GM23338 (cell line): ENCODE measurements at regions not wholly inside any gene's neighbourhood (a gene's known extent, or its start where the extent isn't known, plus 50 kb on each side); places are given as distances from the start of the nearest gene placed in this dataset.

ENCODE experiments used
- ATAC-seq: fragments of 200-7000 bp; cut with Tn5 transposase; 3 replicates; pipeline ENCODE4 v1.9.1; 2020
- DNase-seq: peaks from one replicate; pipeline ENCODE4 v3.0.0-alpha.2; 2015; ENCODE audit warnings: low spot score
- H2AFZ ChIP-seq: fragments of 200-600 bp; sonication (generic); 2 replicates; pipeline ENCODE4 v1.8.0; 2016; ENCODE audit warnings: antibody characterized with exemption, mild to moderate bottlenecking, moderate library complexity
- H3F3A ChIP-seq: fragments of 200-600 bp; sonication (generic); replicated peaks from 2 replicates; pipeline ENCODE4 v1.8.0; 2017; ENCODE audit warnings: antibody characterized with exemption, mixed run types, low read depth
- H3K27ac ChIP-seq: fragments of 200-600 bp; sonication (generic); 2 replicates; pipeline ENCODE4 v1.6.1; 2016; ENCODE audit warnings: low read depth
- H3K27me3 ChIP-seq: fragments of 200-600 bp; sonication (generic); 2 replicates; pipeline ENCODE4 v1.8.0; 2016; ENCODE audit warnings: mild to moderate bottlenecking, mixed run types, moderate library complexity; ENCODE audit not compliant: insufficient read depth
- H3K36me3 ChIP-seq: fragments of 200-600 bp; sonication (generic); 2 replicates; pipeline ENCODE4 v1.8.0; 2016; ENCODE audit warnings: mild to moderate bottlenecking; ENCODE audit not compliant: insufficient read depth
- H3K4me1 ChIP-seq: fragments of 200-600 bp; sonication (generic); 2 replicates; pipeline ENCODE4 v1.8.0; 2016; ENCODE audit warnings: mild to moderate bottlenecking, moderate library complexity; ENCODE audit not compliant: insufficient read depth
- H3K4me2 ChIP-seq: fragments of 200-600 bp; sonication (generic); 2 replicates; pipeline ENCODE4 v1.7.1; 2017; ENCODE audit warnings: mixed run types
- H3K4me3 ChIP-seq: fragments of 200-600 bp; sonication (generic); 2 replicates; pipeline ENCODE4 v1.6.1; 2016; ENCODE audit warnings: mixed run types
- H3K79me2 ChIP-seq: fragments of 200-600 bp; sonication (generic); replicated peaks from 2 replicates; pipeline ENCODE4 v1.8.0; 2017; ENCODE audit warnings: mild to moderate bottlenecking; ENCODE audit not compliant: insufficient read depth
- H3K9me2 ChIP-seq: fragments of 200-600 bp; sonication (generic); 2 replicates; pipeline ENCODE4 v1.8.0; 2017; ENCODE audit not compliant: insufficient read depth
- H4K20me1 ChIP-seq: fragments of 200-600 bp; sonication (generic); replicated peaks from 2 replicates; pipeline ENCODE4 v1.8.0; 2017; ENCODE audit warnings: mild to moderate bottlenecking; ENCODE audit not compliant: insufficient read depth
- H3K27ac Mint-ChIP-seq: 2 replicates; pipeline ENCODE4 v1.8.0; 2020; ENCODE audit warnings: inconsistent platforms, mild to moderate bottlenecking, moderate library complexity, mixed read lengths
- H3K27me3 Mint-ChIP-seq: 3 replicates; pipeline ENCODE4 v1.8.0; 2022; ENCODE audit warnings: low read depth, mild to moderate bottlenecking, moderate library complexity, mixed read lengths, inconsistent platforms; ENCODE audit not compliant: insufficient read depth, poor library complexity
- H3K36me3 Mint-ChIP-seq: 3 replicates; pipeline ENCODE4 v1.8.0; 2021; ENCODE audit warnings: low read depth, mild to moderate bottlenecking, inconsistent platforms, moderate library complexity, mixed read lengths
- H3K4me1 Mint-ChIP-seq: 3 replicates; pipeline ENCODE4 v1.8.0; 2020; ENCODE audit warnings: mild to moderate bottlenecking, inconsistent platforms, mixed read lengths
- H3K4me3 Mint-ChIP-seq: 3 replicates; pipeline ENCODE4 v1.8.0; 2021; ENCODE audit warnings: moderate library complexity, mild to moderate bottlenecking, inconsistent platforms, mixed read lengths
- H3K9me3 Mint-ChIP-seq: 3 replicates; pipeline ENCODE4 v1.8.0; 2020; ENCODE audit warnings: moderate library complexity, mild to moderate bottlenecking, inconsistent platforms, mixed read lengths
- CREB1 ChIP-seq: fragments of 250-450 bp; sonication (Bioruptor Pico); IDR thresholded peaks from 2 replicates; pipeline ENCODE4 v1.5.0; 2020; ENCODE audit warnings: low read depth, mild to moderate bottlenecking, moderate library complexity
- CTCF ChIP-seq, 2 experiments: fragments of 200-600 bp in 1 of 2; sonication (generic) in 1 of 2; conservative IDR thresholded peaks; 2 replicates each; pipeline versions ENCODE4 v1.5.1 to v1.6.1; 2016 to 2017; ENCODE audit warnings: antibody characterized with exemption in 2 of 2, low read depth in 2 of 2, mild to moderate bottlenecking in 2 of 2, moderate library complexity in 1 of 2
- ETS1 ChIP-seq: IDR thresholded peaks from 2 replicates; pipeline ENCODE4 v1.6.1; 2016; ENCODE audit warnings: antibody characterized with exemption
- EZH2 ChIP-seq: fragments of 200-600 bp; sonication (generic); IDR thresholded peaks from one replicate; pipeline ENCODE4 v1.8.0; 2017; ENCODE audit warnings: antibody characterized with exemption, mild to moderate bottlenecking, low read depth; ENCODE audit not compliant: unreplicated experiment
- JUNB ChIP-seq: IDR thresholded peaks from one replicate; pipeline ENCODE4 v1.6.1; 2016; ENCODE audit warnings: antibody characterized with exemption; ENCODE audit not compliant: unreplicated experiment
- NANOG ChIP-seq: IDR thresholded peaks from 2 replicates; pipeline ENCODE4 v1.6.1; 2016; ENCODE audit warnings: antibody characterized with exemption, borderline replicate concordance
- POLR2AphosphoS5 ChIP-seq: IDR thresholded peaks from 2 replicates; pipeline ENCODE4 v1.6.1; 2016; ENCODE audit warnings: antibody characterized with exemption, low read depth
- REST ChIP-seq: IDR thresholded peaks from one replicate; pipeline ENCODE4 v1.6.1; 2018; ENCODE audit warnings: antibody characterized with exemption; ENCODE audit not compliant: unreplicated experiment
- STAT1 ChIP-seq: IDR thresholded peaks from one replicate; pipeline ENCODE4 v1.6.1; 2016; ENCODE audit warnings: antibody characterized with exemption; ENCODE audit not compliant: unreplicated experiment
- ZNF331 ChIP-seq: fragments of 250-450 bp; sonication (Bioruptor Pico); IDR thresholded peaks from 2 replicates; pipeline ENCODE4 v1.5.0; 2020; ENCODE audit warnings: low read depth, mild to moderate bottlenecking, moderate library complexity

GRCh38 chr2:116953-117352, 70.6 kb upstream of the FAM110C start (continued):
- no peak for TF ChIP-seq CTCF (conservative IDR thresholded peaks at IDR 0.05; ENCODE audit: low read depth in 2 of 2)
- no peak for TF ChIP-seq POLR2AphosphoS5
- TF ChIP-seq REST, result no peak
- TF ChIP-seq ZNF331, result no peak

GRCh38 chr2:115303-115702, 69.0 kb upstream of the FAM110C start:
- Histone ChIP-seq H2AFZ (no peak overlapping the region), H4K20me1 (no peaks in the 10 kb centered on the region), H3K27ac (no peak overlapping the region), H3K9me2 (no peaks in the 10 kb centered on the region), H3F3A (no peaks in the 10 kb centered on the region), H3K4me1 (peaks cover 13% of the 10 kb centered on the region), H3K4me2 (no peak overlapping the region), H3K36me3 (no peaks in the 10 kb centered on the region), H3K4me3 (no peak overlapping the region), H3K79me2 (no peaks in the 10 kb centered on the region), H3K27me3 (no peaks in the 10 kb centered on the region)
- Mint-ChIP-seq H3K4me3 (no peak overlapping the region), H3K27ac (no peak overlapping the region), H3K36me3 (no peaks in the 10 kb centered on the region), H3K4me1 (peaks cover 24% of the 10 kb centered on the region), H3K9me3 (no peaks in the 10 kb centered on the region), H3K27me3 (peaks cover 4% of the 10 kb centered on the region)
- DNase-seq (peak; percentile 66), ATAC-seq (peak; percentile 84)
- no peak for TF ChIP-seq JUNB
- TF ChIP-seq CTCF (conservative IDR thresholded peaks at IDR 0.05; ENCODE audit: low read depth in 2 of 2), result peak; percentile 51 to 64

GRCh38 chr2:114616-115015, 68.3 kb upstream of the FAM110C start:
- peaks cover 13% of the 10 kb centered on the region for H3K4me1 ChIP-seq
- peaks cover 24% of the 10 kb centered on the region for H3K4me1 Mint-ChIP-seq
- peaks cover 4% of the 10 kb centered on the region for H3K27me3 Mint-ChIP-seq
- no peak overlapping the region for H3K27ac Mint-ChIP-seq
- H3K9me2 ChIP-seq, result no peaks in the 10 kb centered on the region
- H3K9me3 Mint-ChIP-seq, result no peaks in the 10 kb centered on the region
- no peaks in the 10 kb centered on the region for H3K36me3 ChIP-seq
- no peaks in the 10 kb centered on the region for H3K36me3 Mint-ChIP-seq
- no peak overlapping the region for H3K4me3 Mint-ChIP-seq
- H3K4me2 ChIP-seq, result no peak overlapping the region
- H2AFZ ChIP-seq, result peak overlapping the region; percentile 16; the same call in 1 of the 2 replicates
- peak; percentile 50 for ATAC-seq
- H4K20me1 ChIP-seq, result no peaks in the 10 kb centered on the region
- no peak overlapping the region for H3K27ac ChIP-seq
- no peaks in the 10 kb centered on the region for H3K27me3 ChIP-seq
- no peaks in the 10 kb centered on the region for H3K79me2 ChIP-seq
- no peaks in the 10 kb centered on the region for H3F3A ChIP-seq
- no peak overlapping the region for H3K4me3 ChIP-seq
- peak; percentile 5 for DNase-seq
- no peak for TF ChIP-seq CREB1 (CRISPR knock-in tag)
- no peak for TF ChIP-seq STAT1
- no peak for TF ChIP-seq ETS1
- TF ChIP-seq EZH2, result no peak
- TF ChIP-seq NANOG, result no peak
